ENCODE measurements at regions not wholly inside any gene's neighbourhood (a gene's known extent, or its start where the extent isn't known, plus 50 kb on each side); places are given as distances from the start of the nearest gene placed in this dataset.

GRCh38 chr3:182399978-182400737 is 393.1 kb upstream of the ATP11B start:
- Histone ChIP-seq H3K18ac (ENCODE audit: low read depth in 1 of 2, low read length in 2 of 2) (no peak overlapping the region), H3K14ac (ENCODE audit: low read length in 2 of 2) (no peak overlapping the region)
- no peak for DNase-seq

GRCh38 chr3:182400838-182401237 is 392.5 kb upstream of the ATP11B start:
- H3K27ac ChIP-seq (ENCODE audit: low read length, poor library complexity, severe bottlenecking) = no peak overlapping the region
- no peak overlapping the region for H2AFZ ChIP-seq (ENCODE audit: low read depth, low read length)
- H2BK15ac ChIP-seq (ENCODE audit: low read depth, poor library complexity, severe bottlenecking) = no peak overlapping the region
- H3K4me3 ChIP-seq (ENCODE audit: insufficient read depth in 1 of 2, low read depth in 1 of 2, low read length in 2 of 2) = no peak overlapping the region
- H2BK12ac ChIP-seq (ENCODE audit: low read length in 2 of 2) = no peak overlapping the region
- H3K18ac ChIP-seq (ENCODE audit: low read depth in 1 of 2, low read length in 2 of 2) = no peak overlapping the region
- no peaks in the 10 kb centered on the region for H3K9me3 ChIP-seq (ENCODE audit: control insufficient read depth, low read length)
- peaks cover 2% of the 10 kb centered on the region for H3K4me1 ChIP-seq (ENCODE audit: control insufficient read depth, insufficient read depth, low read depth, low read length)
- no peaks in the 10 kb centered on the region for H3K79me1 ChIP-seq (replicated peaks; ENCODE audit: low read length, poor library complexity, severe bottlenecking)
- H4K91ac ChIP-seq (ENCODE audit: low read length) = no peak overlapping the region
- no peak overlapping the region for H2BK5ac ChIP-seq (ENCODE audit: low read depth, low read length, poor library complexity, severe bottlenecking)
- no peak overlapping the region for H2BK120ac ChIP-seq (ENCODE audit: low read depth, low read length)
- no peak overlapping the region for H3K4me2 ChIP-seq (ENCODE audit: low read length, poor library complexity, severe bottlenecking)
- H3K23ac ChIP-seq (ENCODE audit: low read length in 2 of 2) = no peak overlapping the region
- H3K36me3 ChIP-seq (ENCODE audit: control insufficient read depth in 1 of 2, insufficient read depth in 2 of 2, low read depth in 1 of 2, low read length in 2 of 2) = no peaks in the 10 kb centered on the region
- H4K8ac ChIP-seq (ENCODE audit: low read length) = no peak overlapping the region
- no peak overlapping the region for H3K14ac ChIP-seq (ENCODE audit: low read length in 2 of 2)
- no peak for DNase-seq
- no peaks in the 10 kb centered on the region for H3K27me3 ChIP-seq (ENCODE audit: control insufficient read depth in 1 of 2, insufficient read depth in 1 of 2, low read length in 2 of 2)
- no peak overlapping the region for H3K9ac ChIP-seq (ENCODE audit: low read length)
- no peak overlapping the region for H3K4ac ChIP-seq (ENCODE audit: low read depth in 1 of 2, low read length in 2 of 2)
- WGBS = 33% methylated on average over 1 of the region's 2 CpGs
- no peak overlapping the region for H2AK5ac ChIP-seq (ENCODE audit: low read length, severe bottlenecking)

More at GRCh38 chr3:182399978-182400737, 393.1 kb upstream of the ATP11B start:
- Histone ChIP-seq H3K4ac (ENCODE audit: low read depth in 1 of 2, low read length in 2 of 2) (no peak overlapping the region), H3K9ac (ENCODE audit: low read length) (no peak overlapping the region), H2BK5ac (ENCODE audit: low read depth, low read length, poor library complexity, severe bottlenecking) (no peak overlapping the region), H3K27me3 (ENCODE audit: control insufficient read depth in 1 of 2, insufficient read depth in 1 of 2, low read length in 2 of 2) (no peaks in the 10 kb centered on the region), H2BK120ac (ENCODE audit: low read depth, low read length) (no peak overlapping the region), H3K9me3 (ENCODE audit: control insufficient read depth, low read length) (no peaks in the 10 kb centered on the region), H2AFZ (ENCODE audit: low read depth, low read length) (no peak overlapping the region), H3K79me1 (replicated peaks; ENCODE audit: low read length, poor library complexity, severe bottlenecking) (no peaks in the 10 kb centered on the region), H2AK5ac (ENCODE audit: low read length, severe bottlenecking) (no peak overlapping the region), H2BK12ac (ENCODE audit: low read length in 2 of 2) (no peak overlapping the region), H3K27ac (ENCODE audit: low read length, poor library complexity, severe bottlenecking) (no peak overlapping the region), H2BK15ac (ENCODE audit: low read depth, poor library complexity, severe bottlenecking) (no peak overlapping the region), H3K4me2 (ENCODE audit: low read length, poor library complexity, severe bottlenecking) (no peak overlapping the region), H4K91ac (ENCODE audit: low read length) (no peak overlapping the region), H4K8ac (ENCODE audit: low read length) (no peak overlapping the region), H3K4me1 (ENCODE audit: control insufficient read depth, insufficient read depth, low read depth, low read length) (peaks cover 2% of the 10 kb centered on the region), H3K4me3 (ENCODE audit: insufficient read depth in 1 of 2, low read depth in 1 of 2, low read length in 2 of 2) (no peak overlapping the region), H3K36me3 (ENCODE audit: control insufficient read depth in 1 of 2, insufficient read depth in 2 of 2, low read depth in 1 of 2, low read length in 2 of 2) (no peaks in the 10 kb centered on the region), H3K23ac (ENCODE audit: low read length in 2 of 2) (no peak overlapping the region)
- 65% methylated on average over 7 of the region's 11 CpGs for WGBS

DNA sequence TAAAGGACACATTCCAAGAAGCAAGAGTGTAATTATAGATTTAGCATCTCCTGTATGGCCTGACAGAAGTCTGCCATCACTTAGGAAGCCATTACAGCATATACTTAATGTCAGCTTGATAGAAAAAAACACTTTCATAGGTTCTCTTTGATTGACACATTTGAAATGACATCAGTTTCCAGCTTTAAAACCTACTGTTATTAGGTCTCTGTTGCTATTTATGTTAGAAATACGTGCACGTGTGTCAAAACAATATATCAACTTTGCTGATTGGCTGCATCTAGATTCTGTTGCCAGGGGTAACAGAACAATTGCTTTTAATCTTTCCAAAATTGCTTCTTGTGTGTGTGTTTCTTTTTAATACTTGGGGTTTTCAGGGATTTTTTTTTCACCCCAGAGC is 389.3 kb upstream of the ATP11B start:
- no peak overlapping the region for H2AK5ac ChIP-seq (ENCODE audit: low read length, severe bottlenecking)
- H2BK12ac ChIP-seq (ENCODE audit: low read length in 2 of 2) = no peak overlapping the region
- H4K8ac ChIP-seq (ENCODE audit: low read length) = no peak overlapping the region
- no peaks in the 10 kb centered on the region for H3K79me1 ChIP-seq (replicated peaks; ENCODE audit: low read length, poor library complexity, severe bottlenecking)
- H3K4me1 ChIP-seq (ENCODE audit: control insufficient read depth, insufficient read depth, low read depth, low read length) = peaks cover 2% of the 10 kb centered on the region
- no peak overlapping the region for H2BK120ac ChIP-seq (ENCODE audit: low read depth, low read length)
- no peak overlapping the region for H4K91ac ChIP-seq (ENCODE audit: low read length)
- no peak overlapping the region for H3K27ac ChIP-seq (ENCODE audit: low read length, poor library complexity, severe bottlenecking)
- 68% methylated on average over 2 of the region's 2 CpGs for WGBS
- no peak overlapping the region for H3K4me2 ChIP-seq (ENCODE audit: low read length, poor library complexity, severe bottlenecking)
- H3K9me3 ChIP-seq (ENCODE audit: control insufficient read depth, low read length) = no peaks in the 10 kb centered on the region
- H3K4me3 ChIP-seq (ENCODE audit: insufficient read depth in 1 of 2, low read depth in 1 of 2, low read length in 2 of 2) = no peak overlapping the region
- H3K36me3 ChIP-seq (ENCODE audit: control insufficient read depth in 1 of 2, insufficient read depth in 2 of 2, low read depth in 1 of 2, low read length in 2 of 2) = no peaks in the 10 kb centered on the region
- H3K23ac ChIP-seq (ENCODE audit: low read length in 2 of 2) = no peak overlapping the region
- no peak for DNase-seq
- H2AFZ ChIP-seq (ENCODE audit: low read depth, low read length) = no peak overlapping the region
- H2BK15ac ChIP-seq (ENCODE audit: low read depth, poor library complexity, severe bottlenecking) = no peak overlapping the region
- no peaks in the 10 kb centered on the region for H3K27me3 ChIP-seq (ENCODE audit: control insufficient read depth in 1 of 2, insufficient read depth in 1 of 2, low read length in 2 of 2)
- H3K14ac ChIP-seq (ENCODE audit: low read length in 2 of 2) = no peak overlapping the region
- H2BK5ac ChIP-seq (ENCODE audit: low read depth, low read length, poor library complexity, severe bottlenecking) = no peak overlapping the region
- no peak overlapping the region for H3K18ac ChIP-seq (ENCODE audit: low read depth in 1 of 2, low read length in 2 of 2)
- H3K9ac ChIP-seq (ENCODE audit: low read length) = no peak overlapping the region
- H3K4ac ChIP-seq (ENCODE audit: low read depth in 1 of 2, low read length in 2 of 2) = no peak overlapping the region

DNA sequence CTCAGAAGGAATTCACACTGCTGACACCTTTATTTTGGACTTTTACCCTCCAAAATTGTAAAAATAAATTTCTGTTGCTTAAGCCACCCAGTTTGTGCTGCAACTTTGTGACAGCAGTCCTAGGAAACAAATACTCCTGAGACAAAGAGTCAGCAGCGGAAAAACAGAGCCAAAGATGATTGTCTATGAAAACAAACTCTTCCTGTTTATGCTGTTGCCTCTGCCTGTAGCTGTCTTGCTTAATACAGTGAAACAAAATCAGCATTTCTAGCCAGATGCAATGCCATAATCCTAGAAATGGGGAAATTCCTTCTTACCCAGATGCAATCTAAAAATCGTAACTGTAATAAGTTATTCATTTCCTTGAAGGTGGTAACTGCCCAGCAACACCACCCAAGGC is 387.5 kb upstream of the ATP11B start:
- Histone ChIP-seq H3K27ac (ENCODE audit: low read length, poor library complexity, severe bottlenecking) (no peak overlapping the region), H3K4me1 (ENCODE audit: control insufficient read depth, insufficient read depth, low read depth, low read length) (no peaks in the 10 kb centered on the region), H3K4me3 (ENCODE audit: insufficient read depth in 1 of 2, low read depth in 1 of 2, low read length in 2 of 2) (no peak overlapping the region), H3K27me3 (ENCODE audit: control insufficient read depth in 1 of 2, insufficient read depth in 1 of 2, low read length in 2 of 2) (no peaks in the 10 kb centered on the region), H4K8ac (ENCODE audit: low read length) (no peak overlapping the region), H2BK5ac (ENCODE audit: low read depth, low read length, poor library complexity, severe bottlenecking) (no peak overlapping the region), H3K9me3 (ENCODE audit: control insufficient read depth, low read length) (no peaks in the 10 kb centered on the region), H2BK120ac (ENCODE audit: low read depth, low read length) (no peak overlapping the region), H3K18ac (ENCODE audit: low read depth in 1 of 2, low read length in 2 of 2) (no peak overlapping the region), H2AFZ (ENCODE audit: low read depth, low read length) (no peak overlapping the region), H3K9ac (ENCODE audit: low read length) (no peak overlapping the region), H3K23ac (ENCODE audit: low read length in 2 of 2) (no peak overlapping the region), H3K36me3 (ENCODE audit: control insufficient read depth in 1 of 2, insufficient read depth in 2 of 2, low read depth in 1 of 2, low read length in 2 of 2) (no peaks in the 10 kb centered on the region), H4K91ac (ENCODE audit: low read length) (no peak overlapping the region), H2AK5ac (ENCODE audit: low read length, severe bottlenecking) (no peak overlapping the region), H3K79me1 (replicated peaks; ENCODE audit: low read length, poor library complexity, severe bottlenecking) (no peaks in the 10 kb centered on the region), H3K4me2 (ENCODE audit: low read length, poor library complexity, severe bottlenecking) (no peak overlapping the region), H2BK15ac (ENCODE audit: low read depth, poor library complexity, severe bottlenecking) (no peak overlapping the region), H3K14ac (ENCODE audit: low read length in 2 of 2) (no peak overlapping the region), H3K4ac (ENCODE audit: low read depth in 1 of 2, low read length in 2 of 2) (no peak overlapping the region), H2BK12ac (ENCODE audit: low read length in 2 of 2) (no peak overlapping the region)
- DNase-seq = peak; percentile 2
- 35% methylated on average over 1 of the region's 2 CpGs for WGBS
